Panc1 (cell line): ENCODE measurements at regions not wholly inside any gene's neighbourhood (a gene's known extent, or its start where the extent isn't known, plus 50 kb on each side); places are given as distances from the start of the nearest gene placed in this dataset.
A peak's percentile ranks its signal among the peaks of the same experiment; 100 is the strongest.

ENCODE experiments used
- ATAC-seq: fragments of 200-7000 bp; cut with Tn5 transposase; 2 replicates; pipeline ENCODE4 v1.9.1; 2020; ENCODE audit warnings: mild to moderate bottlenecking, moderate library complexity
- BruUV-seq: library from RNA; stranded (reverse); fragments of 400-500 nt; replicated peaks from 2 replicates; lab custom pipeline; 2021; lab: Mats Ljungman, UMichigan
- CTCF ChIA-PET: fragments of 300-600 bp; sonication (Branson Sonifier 250); formaldehyde crosslinking; loops from one replicate; lab custom pipeline; 2022; ENCODE audit warnings: antibody characterized with exemption; lab: Charles Lee
- POLR2A ChIA-PET: fragments of 300-600 bp; sonication (Branson Sonifier 250); formaldehyde crosslinking; loops from one replicate; lab custom pipeline; 2022; ENCODE audit warnings: antibody characterized with exemption; lab: Charles Lee
- DNase-seq: peaks from one replicate; pipeline ENCODE4 v3.0.0-alpha.2; 2010; ENCODE audit warnings: low read depth, low spot score
- H3K27ac ChIP-seq: 2 replicates; pipeline ENCODE4 v1.5.1; 2011; ENCODE audit warnings: mild to moderate bottlenecking, low read length, inconsistent platforms
- H3K27me3 ChIP-seq: fragments of 200-500 bp; sonication (Bioruptor generic); 2 replicates; pipeline ENCODE4 v1.6.0; 2014; ENCODE audit warnings: low read length, inconsistent platforms; ENCODE audit not compliant: control insufficient read depth, insufficient read depth
- H3K36me3 ChIP-seq: fragments of 200-500 bp; sonication (Bioruptor generic); 2 replicates; pipeline ENCODE4 v1.5.1; 2014; ENCODE audit warnings: inconsistent platforms, mild to moderate bottlenecking, low read length, moderate library complexity; ENCODE audit not compliant: control insufficient read depth, insufficient read depth
- H3K4me1 ChIP-seq: 2 replicates; pipeline ENCODE4 v1.5.1; 2011; ENCODE audit warnings: inconsistent platforms, mild to moderate bottlenecking, low read length, moderate library complexity; ENCODE audit not compliant: control insufficient read depth, insufficient read depth
- H3K4me3 ChIP-seq, 2 experiments: 2 replicates each; pipeline ENCODE4 v1.5.1; 2011 to 2012; ENCODE audit warnings: low read depth in 2 of 2, low read length in 2 of 2, mild to moderate bottlenecking in 2 of 2, inconsistent platforms in 1 of 2, moderate library complexity in 1 of 2
- H3K9me3 ChIP-seq: fragments of 200-500 bp; sonication (Bioruptor generic); 2 replicates; pipeline ENCODE4 v1.5.1; 2014; ENCODE audit warnings: low read depth, mild to moderate bottlenecking, inconsistent platforms, low read length, moderate library complexity; ENCODE audit not compliant: control insufficient read depth, insufficient read depth
- POLR2AphosphoS5 ChIP-seq: IDR thresholded peaks from 2 replicates; pipeline ENCODE4 v1.6.1; 2012; ENCODE audit warnings: mild to moderate bottlenecking, low read depth, low read length, moderate library complexity
- REST ChIP-seq, 2 experiments: IDR thresholded peaks; 2 replicates each; pipeline ENCODE4 v1.6.1; 2011 to 2012; ENCODE audit warnings: low read depth in 2 of 2, control low read depth in 1 of 2, low read length in 1 of 2, mild to moderate bottlenecking in 1 of 2, moderate library complexity in 1 of 2; ENCODE audit not compliant: insufficient read depth in 1 of 2
- SIN3A ChIP-seq: IDR thresholded peaks from 2 replicates; pipeline ENCODE4 v1.6.1; 2012; ENCODE audit warnings: low read depth, mild to moderate bottlenecking, low read length, moderate library complexity, borderline replicate concordance; ENCODE audit not compliant: insufficient read depth
- TCF7L2 ChIP-seq: IDR thresholded peaks from 2 replicates; pipeline ENCODE4 v1.6.1; 2011; ENCODE audit warnings: mild to moderate bottlenecking, low read depth, low read length, inconsistent platforms
- in situ Hi-C: cut with HindIII; loops from 2 replicates; pipeline ENCODE4 v1.10.0; 2016; ENCODE audit warnings: low sequenced_read_pairs, low pct_unique_long_range_greater_than_20kb
- intact Hi-C: fragments of 100-400 bp; cut with micrococcal nuclease; formaldehyde crosslinking; loops from one replicate; pipeline ENCODE4 v1.10.0; 2022; ENCODE audit not compliant: unreplicated experiment
- TF ChIP-seq, protein P1 (sequence below): fragments of 450-650 bp; IDR thresholded peaks from 2 replicates; pipeline ENCODE4 v1.5.1; 2017; ENCODE audit warnings: mild to moderate bottlenecking

- POLR2A ChIA-PET, result no interaction called here
- Histone ChIP-seq H3K36me3 (no peaks in the 10 kb centered on the region), H3K4me1 (peaks cover 5% of the 10 kb centered on the region; the same call in 1 of the 2 replicates), H3K4me3 (no peak overlapping the region), H3K9me3 (no peaks in the 10 kb centered on the region), H3K27ac (no peak overlapping the region), H3K27me3 (no peaks in the 10 kb centered on the region)
- BruUV-seq, result no TSS peak
- CTCF ChIA-PET, result no interaction called here
- TF ChIP-seq REST (IDR thresholded peaks at IDR 0.05; ENCODE audit: insufficient read depth in 1 of 2, low read depth in 2 of 2, low read length in 1 of 2) (no peak), POLR2AphosphoS5 (no peak), SIN3A (no peak), TCF7L2 (no peak)
- TF ChIP-seq, protein P1, sequence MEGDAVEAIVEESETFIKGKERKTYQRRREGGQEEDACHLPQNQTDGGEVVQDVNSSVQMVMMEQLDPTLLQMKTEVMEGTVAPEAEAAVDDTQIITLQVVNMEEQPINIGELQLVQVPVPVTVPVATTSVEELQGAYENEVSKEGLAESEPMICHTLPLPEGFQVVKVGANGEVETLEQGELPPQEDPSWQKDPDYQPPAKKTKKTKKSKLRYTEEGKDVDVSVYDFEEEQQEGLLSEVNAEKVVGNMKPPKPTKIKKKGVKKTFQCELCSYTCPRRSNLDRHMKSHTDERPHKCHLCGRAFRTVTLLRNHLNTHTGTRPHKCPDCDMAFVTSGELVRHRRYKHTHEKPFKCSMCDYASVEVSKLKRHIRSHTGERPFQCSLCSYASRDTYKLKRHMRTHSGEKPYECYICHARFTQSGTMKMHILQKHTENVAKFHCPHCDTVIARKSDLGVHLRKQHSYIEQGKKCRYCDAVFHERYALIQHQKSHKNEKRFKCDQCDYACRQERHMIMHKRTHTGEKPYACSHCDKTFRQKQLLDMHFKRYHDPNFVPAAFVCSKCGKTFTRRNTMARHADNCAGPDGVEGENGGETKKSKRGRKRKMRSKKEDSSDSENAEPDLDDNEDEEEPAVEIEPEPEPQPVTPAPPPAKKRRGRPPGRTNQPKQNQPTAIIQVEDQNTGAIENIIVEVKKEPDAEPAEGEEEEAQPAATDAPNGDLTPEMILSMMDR, result no peak
- no peak for ATAC-seq
- in situ Hi-C loops (no loop called here), intact Hi-C loops (no loop called here)
- DNase-seq, result no peak
Measured at GRCh38 chr13:50306156-50306555, 290.9 kb downstream of the KCNRG start.

DNA sequence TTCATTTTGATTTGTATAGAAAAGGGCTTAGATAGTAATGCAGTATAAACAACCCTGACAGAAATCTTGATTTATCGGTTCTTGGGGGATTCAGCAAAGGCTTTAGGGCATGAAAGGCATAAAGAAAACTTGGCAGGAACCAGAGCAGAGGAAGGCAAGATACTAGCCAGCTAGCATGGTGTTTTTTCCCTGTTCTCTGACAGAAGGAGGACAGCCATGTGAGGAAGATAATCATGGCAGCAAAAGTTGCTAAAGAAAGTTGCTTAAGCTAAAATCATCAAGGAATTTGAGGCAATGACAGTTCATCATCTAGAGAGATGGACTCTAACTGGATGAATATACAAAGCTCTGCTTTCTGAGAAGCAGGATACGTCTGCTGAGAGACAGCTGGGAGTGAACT is 294.1 kb downstream of the KCNRG start:
- no TSS peak for BruUV-seq
- in situ Hi-C loops (no loop called here), intact Hi-C loops (no loop called here)
- DNase-seq (no peak), ATAC-seq (no peak)
- Histone ChIP-seq H3K36me3 (no peaks in the 10 kb centered on the region), H3K4me3 (no peak overlapping the region), H3K27ac (peak overlapping the region; percentile 69), H3K4me1 (peaks cover 5% of the 10 kb centered on the region; the same call in 1 of the 2 replicates), H3K9me3 (no peaks in the 10 kb centered on the region), H3K27me3 (no peaks in the 10 kb centered on the region)
- ChIA-PET POLR2A (no interaction called here), CTCF (no interaction called here)
- no peak for TF ChIP-seq TCF7L2
- TF ChIP-seq, protein P1, result no peak
- TF ChIP-seq SIN3A, result no peak
- no peak for TF ChIP-seq REST (IDR thresholded peaks at IDR 0.05; ENCODE audit: insufficient read depth in 1 of 2, low read depth in 2 of 2, low read length in 1 of 2)
- no peak for TF ChIP-seq POLR2AphosphoS5
